GM12878 (cell line): ENCODE measurements at regions not wholly inside any gene's neighbourhood (a gene's known extent, or its start where the extent isn't known, plus 50 kb on each side); places are given as distances from the start of the nearest gene placed in this dataset.

Experiments used
- ATAC-seq: fragments of 200-7000 bp; cut with Tn5 transposase; 3 replicates; pipeline ENCODE4 v1.9.1; 2020; ENCODE audit warnings: mild to moderate bottlenecking, moderate library complexity
- BruUV-seq: library from RNA; stranded (reverse); fragments of 400-500 nt; replicated peaks from 2 replicates; lab custom pipeline; 2021; lab: Mats Ljungman, UMichigan
- CTCF ChIA-PET: fragments of 300-600 bp; sonication (Branson Sonifier 250); formaldehyde crosslinking; extraction: SDS; loops from one replicate; lab custom pipeline; 2021; ENCODE audit warnings: inconsistent platforms; lab: Yijun Ruan, JAX
- POLR2A ChIA-PET: fragments of 350-600 bp; formaldehyde crosslinking; extraction: SDS; loops from one replicate; lab custom pipeline; 2021; ENCODE audit warnings: inconsistent platforms; lab: Charles Lee
- RAD21 ChIA-PET: fragments of 300-600 bp; sonication (Branson Sonifier 250); formaldehyde crosslinking; loops from one replicate; lab custom pipeline; 2023; ENCODE audit warnings: antibody characterized with exemption; ENCODE audit not compliant: unreplicated experiment; lab: Charles Lee
- SMC1A ChIA-PET: fragments of 300-600 bp; sonication (Branson Sonifier 250); formaldehyde crosslinking; loops from one replicate; lab custom pipeline; 2023; ENCODE audit not compliant: unreplicated experiment, uncharacterized antibody; lab: Charles Lee
- DNase-seq: peaks from one replicate; pipeline ENCODE4 v3.0.0-alpha.2; 2011; ENCODE audit warnings: low read depth, low spot score
- FAIRE-seq: peaks from 3 replicates; lab custom pipeline; 2011; peaks lifted over from hg19 to GRCh38; lab: Jason Lieb, UNC
- H2AFZ ChIP-seq: 2 replicates; pipeline ENCODE4 v1.6.0; 2011; ENCODE audit warnings: low read depth, low read length, control low read depth; ENCODE audit not compliant: control insufficient read depth
- H3K27ac ChIP-seq: 2 replicates; pipeline ENCODE4 v1.5.1; 2011; ENCODE audit warnings: control low read depth; ENCODE audit not compliant: control insufficient read depth, insufficient read depth
- H3K27me3 ChIP-seq, 2 experiments: replicated peaks in 1 of 2; 2 replicates each; pipeline versions ENCODE4 v1.6.0 to v1.6.1; 2011; ENCODE audit warnings: low read length in 1 of 2; ENCODE audit not compliant: control insufficient read depth in 2 of 2, insufficient read depth in 2 of 2
- H3K36me3 ChIP-seq, 2 experiments: 2 replicates each; pipeline ENCODE4 v1.5.1; 2011; ENCODE audit warnings: low read length in 1 of 2; ENCODE audit not compliant: control insufficient read depth in 2 of 2, insufficient read depth in 2 of 2
- H3K4me1 ChIP-seq: 2 replicates; pipeline ENCODE4 v1.6.1; 2011; ENCODE audit warnings: mild to moderate bottlenecking, low read length, moderate library complexity, mixed read lengths; ENCODE audit not compliant: control insufficient read depth, insufficient read depth
- H3K4me2 ChIP-seq: 2 replicates; pipeline ENCODE4 v1.6.0; 2011; ENCODE audit warnings: control low read depth; ENCODE audit not compliant: control insufficient read depth, insufficient read depth
- H3K4me3 ChIP-seq: fragments of 200-600 bp; sonication (generic); 2 replicates; pipeline ENCODE4 v1.5.1; 2016
- H3K79me2 ChIP-seq: 2 replicates; pipeline ENCODE4 v1.6.0; 2011; ENCODE audit warnings: low read length; ENCODE audit not compliant: control insufficient read depth, insufficient read depth
- H3K9ac ChIP-seq: 2 replicates; pipeline ENCODE4 v1.8.0; 2011; ENCODE audit warnings: low read length, control low read depth, mixed read lengths; ENCODE audit not compliant: control insufficient read depth, insufficient read depth
- H3K9me3 ChIP-seq: replicated peaks from 3 replicates; pipeline ENCODE4 v1.5.1; 2011; ENCODE audit warnings: mild to moderate bottlenecking, low read length; ENCODE audit not compliant: control insufficient read depth, insufficient read depth
- H4K20me1 ChIP-seq: 2 replicates; pipeline ENCODE4 v1.6.0; 2011; ENCODE audit not compliant: control insufficient read depth, insufficient read depth
- CBFB ChIP-seq: IDR thresholded peaks from 2 replicates; pipeline ENCODE4 v1.6.1; 2016; ENCODE audit warnings: antibody characterized with exemption, low read depth
- CHD2 ChIP-seq: IDR thresholded peaks from 2 replicates; pipeline ENCODE4 v1.6.1; 2011; ENCODE audit warnings: low read depth, low read length, improper control_type of control experiment, borderline replicate concordance
- CREM ChIP-seq: IDR thresholded peaks from 2 replicates; pipeline ENCODE4 v1.6.1; 2014; ENCODE audit warnings: antibody characterized with exemption, low read depth
- HDAC6 ChIP-seq: fragments of 200-600 bp; sonication (generic); IDR thresholded peaks from one replicate; pipeline ENCODE4 v1.8.0; 2017; ENCODE audit warnings: antibody characterized with exemption; ENCODE audit not compliant: unreplicated experiment
- IKZF1 ChIP-seq: fragments of 450-650 bp; conservative IDR thresholded peaks from 2 replicates; pipeline ENCODE4 v1.6.1; 2017; ENCODE audit warnings: antibody characterized with exemption, mild to moderate bottlenecking
- JUND ChIP-seq: IDR thresholded peaks from 2 replicates; pipeline ENCODE4 v1.6.1; 2012; ENCODE audit warnings: low read depth, mild to moderate bottlenecking, low read length, improper control_type of control experiment, moderate library complexity
- LARP7 ChIP-seq: fragments of 450-650 bp; IDR thresholded peaks from 2 replicates; pipeline ENCODE4 v1.6.1; 2017; ENCODE audit warnings: mild to moderate bottlenecking
- NBN ChIP-seq: fragments of 450-650 bp; IDR thresholded peaks from 2 replicates; pipeline ENCODE4 v1.6.1; 2016
- POLR2AphosphoS5 ChIP-seq: IDR thresholded peaks from 2 replicates; pipeline ENCODE4 v1.6.1; 2011; ENCODE audit warnings: mild to moderate bottlenecking, low read length, inconsistent platforms
- POU2F2 ChIP-seq: IDR thresholded peaks from 3 replicates; pipeline ENCODE4 v1.6.1; 2011; ENCODE audit warnings: low read depth, mild to moderate bottlenecking, low read length, borderline replicate concordance
- RBBP5 ChIP-seq: fragments of 200-600 bp; sonication (generic); conservative IDR thresholded peaks from 2 replicates; pipeline ENCODE4 v1.6.1; 2016
- SIX5 ChIP-seq: IDR thresholded peaks from 2 replicates; pipeline ENCODE4 v1.6.1; 2011; ENCODE audit warnings: mild to moderate bottlenecking, low read depth, low read length, moderate library complexity; ENCODE audit not compliant: severe bottlenecking
- SMAD1 ChIP-seq: fragments of 450-650 bp; IDR thresholded peaks from 2 replicates; pipeline ENCODE4 v1.6.1; 2018; ENCODE audit warnings: mild to moderate bottlenecking, low read depth; ENCODE audit not compliant: partially characterized antibody
- SMC3 ChIP-seq: IDR thresholded peaks from 2 replicates; pipeline ENCODE4 v1.6.1; 2011; ENCODE audit warnings: low read length, improper control_type of control experiment, borderline replicate concordance
- SUPT20H ChIP-seq: IDR thresholded peaks from 2 replicates; pipeline ENCODE4 v1.6.1; 2011; ENCODE audit warnings: low read depth, mild to moderate bottlenecking, low read length, moderate library complexity, borderline replicate concordance; ENCODE audit not compliant: control insufficient read depth
- ZNF622 ChIP-seq: fragments of 450-650 bp; IDR thresholded peaks from 2 replicates; pipeline ENCODE4 v1.6.1; 2017; ENCODE audit warnings: mild to moderate bottlenecking, inconsistent platforms
- ZSCAN29 ChIP-seq: fragments of 450-650 bp; IDR thresholded peaks from 2 replicates; pipeline ENCODE4 v1.6.1; 2017; ENCODE audit warnings: mild to moderate bottlenecking, moderate library complexity
- ZZZ3 ChIP-seq: IDR thresholded peaks from 2 replicates; pipeline ENCODE4 v1.6.1; 2011; ENCODE audit warnings: low read depth; ENCODE audit not compliant: control insufficient read depth, insufficient read length
- WGBS: methylation state at CpG from one replicate; pipeline ENCODE4 v1.1.6; 2016; ENCODE audit warnings: low lambda C conversion rate; ENCODE audit not compliant: insufficient replicate concordance, insufficient coverage; ENCODE audit errors: missing lambda C conversion rate; 5-methylcytosine and 5-hydroxymethylcytosine counted together
- in situ Hi-C: fragments of 300-500 bp; cut with MboI; formaldehyde crosslinking; loops from 9 replicates; pipeline ENCODE4 v1.14.3; 2018; ENCODE audit warnings: mixed read lengths
- intact Hi-C: fragments of 100-400 bp; cut with micrococcal nuclease; formaldehyde crosslinking; loops from one replicate; pipeline ENCODE4 v1.14.2; 2022; ENCODE audit not compliant: unreplicated experiment

GRCh38 chrX:120015145-120016067, 62.1 kb downstream of the RHOXF2B start:
- no TSS peak for BruUV-seq
- no peak overlapping the region for H3K9ac ChIP-seq
- no peak overlapping the region for H3K27ac ChIP-seq
- no peak for FAIRE-seq
- ATAC-seq = no peak; the same call in 1 of the 3 replicates
- RAD21 ChIA-PET = no interaction called here
- POLR2A ChIA-PET = no interaction called here
- intact Hi-C loops = no loop called here
- WGBS = 39% methylated on average over 45 of the region's 58 CpGs
- H4K20me1 ChIP-seq = no peaks in the 10 kb centered on the region
- no peaks in the 10 kb centered on the region for H3K36me3 ChIP-seq
- DNase-seq = no peak
- TF ChIP-seq ZZZ3 (peak; percentile 51), CBFB (no peak)
- H3K9me3 ChIP-seq = no peaks in the 10 kb centered on the region
- SMC1A ChIA-PET = no interaction called here
- peaks cover 4 to 5% of the 10 kb centered on the region in 2 experiments; a peak in 3 of 4 replicates for H3K27me3 ChIP-seq
- H2AFZ ChIP-seq = no peak overlapping the region
- H3K4me2 ChIP-seq = no peak overlapping the region
- H3K79me2 ChIP-seq = no peaks in the 10 kb centered on the region
- CTCF ChIA-PET = no interaction called here
- H3K4me3 ChIP-seq = no peak overlapping the region
- H3K4me1 ChIP-seq = no peaks in the 10 kb centered on the region
- in situ Hi-C loops = no loop called here

GRCh38 chrX:120014354-120015130, 62.9 kb downstream of the RHOXF2B start:
- H3K27me3 ChIP-seq = peaks cover 4 to 5% of the 10 kb centered on the region in 2 experiments; a peak in 3 of 4 replicates
- ATAC-seq = no peak
- H3K9ac ChIP-seq = no peak overlapping the region
- no peak overlapping the region for H3K4me3 ChIP-seq
- ChIA-PET CTCF (no interaction called here), POLR2A (no interaction called here), SMC1A (no interaction called here), RAD21 (no interaction called here)
- no peak for FAIRE-seq
- 44% methylated on average over 30 of the region's 30 CpGs for WGBS
- H4K20me1 ChIP-seq = no peaks in the 10 kb centered on the region
- intact Hi-C loops = no loop called here
- no peak overlapping the region for H3K4me2 ChIP-seq
- no peak overlapping the region for H2AFZ ChIP-seq
- no peaks in the 10 kb centered on the region for H3K79me2 ChIP-seq
- H3K9me3 ChIP-seq = no peaks in the 10 kb centered on the region
- no peak for DNase-seq
- no TSS peak for BruUV-seq
- H3K4me1 ChIP-seq = no peaks in the 10 kb centered on the region
- in situ Hi-C loops = no loop called here
- H3K27ac ChIP-seq = no peak overlapping the region
- no peaks in the 10 kb centered on the region for H3K36me3 ChIP-seq
- TF ChIP-seq SMAD1 (no peak), NBN (no peak), RBBP5 (no peak), SIX5 (no peak), LARP7 (no peak), POLR2AphosphoS5 (no peak), ZSCAN29 (no peak), CREM (no peak), SMC3 (no peak), SUPT20H (no peak), ZNF622 (no peak), IKZF1 (no peak), HDAC6 (no peak), CHD2 (no peak), JUND (no peak), POU2F2 (no peak)
